Testis (tissue), 2 donors: ENCODE measurements at regions not wholly inside any gene's neighbourhood (a gene's known extent, or its start where the extent isn't known, plus 50 kb on each side); places are given as distances from the start of the nearest gene placed in this dataset.

Experiments
- DNase-seq: peaks from one replicate; pipeline ENCODE4 v3.0.0-alpha.2; 2019
- H3K27ac ChIP-seq, 2 donors: fragments of 200-600 bp; sonication (generic); one replicate each; pipeline ENCODE4 v1.5.1; 2019
- H3K27me3 ChIP-seq: fragments of 200-600 bp; sonication (generic); one replicate; pipeline ENCODE4 v1.5.1; 2019
- H3K36me3 ChIP-seq: fragments of 200-600 bp; sonication (generic); one replicate; pipeline ENCODE4 v1.5.1; 2017; ENCODE audit warnings: low read depth; ENCODE audit errors: missing control alignments
- H3K4me1 ChIP-seq: fragments of 200-600 bp; sonication (generic); one replicate; pipeline ENCODE4 v1.5.1; 2019
- H3K4me3 ChIP-seq, 2 donors: fragments of 200-600 bp; sonication (generic); one replicate each; pipeline ENCODE4 v1.5.1; 2017 to 2019
- H3K9me3 ChIP-seq: fragments of 200-600 bp; sonication (generic); one replicate; pipeline ENCODE4 v1.5.1; 2017
- POLR2A ChIP-seq: fragments of 450-650 bp; IDR thresholded peaks from one replicate; pipeline ENCODE4 v1.6.1; 2017; ENCODE audit warnings: antibody characterized with exemption, mild to moderate bottlenecking, moderate library complexity
- WGBS, 2 donors: methylation state at CpG; one replicate each; pipeline ENCODE4 v1.1.5; 2018; 5-methylcytosine and 5-hydroxymethylcytosine counted together
- intact Hi-C: fragments of 100-400 bp; cut with DNase I; formaldehyde crosslinking; loops from one replicate; pipeline ENCODE4 v1.15.1; 2023; ENCODE audit warnings: low total_unique reads
- TF ChIP-seq, protein P1 (sequence below), 3 experiments: fragments of 450-650 bp in 2 of 3; fragments of 200-600 bp in 1 of 3; sonication (generic) in 1 of 3; IDR thresholded peaks; one replicate each; pipeline ENCODE4 v1.5.1; 2016 to 2019; ENCODE audit warnings: antibody characterized with exemption in 3 of 3, mild to moderate bottlenecking in 2 of 3, moderate library complexity in 1 of 3

DNA sequence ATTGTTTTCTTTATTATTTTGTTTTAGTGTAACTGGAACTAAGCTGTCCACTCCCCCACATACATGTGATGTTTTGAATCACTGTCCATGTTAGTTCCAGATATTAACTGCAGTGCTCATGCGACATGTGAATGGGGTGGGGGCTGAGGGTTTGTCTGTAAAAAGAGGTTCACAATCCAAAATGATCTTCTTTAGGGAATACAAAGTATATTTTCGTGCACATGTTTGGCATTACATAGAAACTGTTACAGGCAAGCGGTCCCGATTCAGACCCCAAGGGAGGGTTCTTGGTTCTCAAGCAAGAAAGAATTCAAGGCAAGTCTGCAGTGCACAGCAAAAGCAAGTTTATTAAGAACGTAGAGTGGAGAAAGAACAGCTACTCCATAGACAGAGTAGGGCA lies 296.5 kb upstream of the CLNK start:
- no peak for DNase-seq
- H3K9me3 ChIP-seq: no peaks in the 10 kb centered on the region
- intact Hi-C loops: no loop called here
- H3K36me3 ChIP-seq: no peaks in the 10 kb centered on the region
- 70 to 78% methylated on average over 5 of the region's 5 CpGs for WGBS, 2 donors
- no peak overlapping the region for H3K4me3 ChIP-seq
- H3K4me1 ChIP-seq: no peaks in the 10 kb centered on the region
- H3K27ac ChIP-seq: no peak overlapping the region
- H3K27me3 ChIP-seq: no peaks in the 10 kb centered on the region
- TF ChIP-seq, protein P1, sequence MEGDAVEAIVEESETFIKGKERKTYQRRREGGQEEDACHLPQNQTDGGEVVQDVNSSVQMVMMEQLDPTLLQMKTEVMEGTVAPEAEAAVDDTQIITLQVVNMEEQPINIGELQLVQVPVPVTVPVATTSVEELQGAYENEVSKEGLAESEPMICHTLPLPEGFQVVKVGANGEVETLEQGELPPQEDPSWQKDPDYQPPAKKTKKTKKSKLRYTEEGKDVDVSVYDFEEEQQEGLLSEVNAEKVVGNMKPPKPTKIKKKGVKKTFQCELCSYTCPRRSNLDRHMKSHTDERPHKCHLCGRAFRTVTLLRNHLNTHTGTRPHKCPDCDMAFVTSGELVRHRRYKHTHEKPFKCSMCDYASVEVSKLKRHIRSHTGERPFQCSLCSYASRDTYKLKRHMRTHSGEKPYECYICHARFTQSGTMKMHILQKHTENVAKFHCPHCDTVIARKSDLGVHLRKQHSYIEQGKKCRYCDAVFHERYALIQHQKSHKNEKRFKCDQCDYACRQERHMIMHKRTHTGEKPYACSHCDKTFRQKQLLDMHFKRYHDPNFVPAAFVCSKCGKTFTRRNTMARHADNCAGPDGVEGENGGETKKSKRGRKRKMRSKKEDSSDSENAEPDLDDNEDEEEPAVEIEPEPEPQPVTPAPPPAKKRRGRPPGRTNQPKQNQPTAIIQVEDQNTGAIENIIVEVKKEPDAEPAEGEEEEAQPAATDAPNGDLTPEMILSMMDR (IDR thresholded peaks at IDR 0.05): no peak
- no peak for TF ChIP-seq POLR2A

- 94% methylated on average over 2 of the region's 2 CpGs for WGBS, 2 donors
- intact Hi-C loops: no loop called here
- no peaks in the 10 kb centered on the region for H3K9me3 ChIP-seq
Measured at GRCh38 chr4:10979032-10979431, 294.5 kb upstream of the CLNK start.

DNA sequence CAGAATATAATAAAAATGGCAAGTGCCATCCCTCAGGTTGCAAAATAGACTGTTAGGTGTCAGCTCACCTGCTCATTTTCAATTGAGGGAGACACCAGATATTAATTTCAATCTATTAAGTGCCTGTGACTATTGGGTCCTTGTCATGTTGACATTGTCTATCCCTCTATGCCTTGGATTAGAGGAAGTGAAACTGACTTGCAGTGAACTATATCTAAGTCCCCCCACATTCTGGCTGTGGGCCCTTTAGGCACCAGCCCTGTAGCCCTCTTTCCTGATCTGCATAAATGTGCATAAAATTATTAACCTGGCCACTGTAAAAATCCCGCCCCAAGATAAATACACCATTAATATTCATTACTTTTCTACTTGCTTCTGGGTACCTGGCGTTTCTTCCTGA lies 293.0 kb upstream of the CLNK start:
- intact Hi-C loops: no loop called here
- Histone ChIP-seq H3K27ac (no peak overlapping the region), H3K27me3 (no peaks in the 10 kb centered on the region), H3K36me3 (no peaks in the 10 kb centered on the region), H3K4me3 (no peak overlapping the region), H3K9me3 (no peaks in the 10 kb centered on the region), H3K4me1 (no peaks in the 10 kb centered on the region)
- TF ChIP-seq POLR2A: no peak
- TF ChIP-seq, protein P1 (IDR thresholded peaks at IDR 0.05): no peak
- 94 to 97% methylated on average over 2 of the region's 2 CpGs for WGBS, 2 donors
- DNase-seq: no peak

More at GRCh38 chr4:10979032-10979431, 294.5 kb upstream of the CLNK start:
- Histone ChIP-seq H3K36me3 (no peaks in the 10 kb centered on the region), H3K27me3 (no peaks in the 10 kb centered on the region), H3K4me3 (no peak overlapping the region), H3K27ac (no peak overlapping the region), H3K4me1 (no peaks in the 10 kb centered on the region)
- no peak for DNase-seq
- TF ChIP-seq, protein P1 (IDR thresholded peaks at IDR 0.05): no peak

- Histone ChIP-seq H3K4me3 (no peak overlapping the region), H3K36me3 (no peaks in the 10 kb centered on the region), H3K27ac (no peak overlapping the region), H3K4me1 (no peaks in the 10 kb centered on the region), H3K9me3 (no peaks in the 10 kb centered on the region), H3K27me3 (no peaks in the 10 kb centered on the region)
- TF ChIP-seq POLR2A: no peak
- TF ChIP-seq, protein P1 (IDR thresholded peaks at IDR 0.05): no peak
- intact Hi-C loops: no loop called here
- DNase-seq: no peak
- WGBS, 2 donors: 90 to 95% methylated on average over 9 of the region's 9 CpGs
Measured at GRCh38 chr4:10974371-10974770, 289.8 kb upstream of the CLNK start.

- H3K9me3 ChIP-seq: no peaks in the 10 kb centered on the region
- intact Hi-C loops: no loop called here
- WGBS, 2 donors: 84 to 90% methylated on average over 3 of the region's 3 CpGs
- H3K27ac ChIP-seq: no peak overlapping the region
- no peaks in the 10 kb centered on the region for H3K27me3 ChIP-seq
- no peak overlapping the region for H3K4me3 ChIP-seq
- DNase-seq: no peak
- H3K36me3 ChIP-seq: no peaks in the 10 kb centered on the region
- no peak for TF ChIP-seq POLR2A
- TF ChIP-seq, protein P1 (IDR thresholded peaks at IDR 0.05): no peak
- H3K4me1 ChIP-seq: no peaks in the 10 kb centered on the region
Measured at GRCh38 chr4:10973686-10974085, 289.1 kb upstream of the CLNK start.
